Naive thymus-derived CD4-positive, alpha-beta T cell (primary cell): ENCODE measurements at regions not wholly inside any gene's neighbourhood (a gene's known extent, or its start where the extent isn't known, plus 50 kb on each side); places are given as distances from the start of the nearest gene placed in this dataset.
"Not testable (repeated sequence)": the region's sequence is repeated elsewhere in the genome, so short reads cannot be mapped to it uniquely, and the experiment has no call there.

ENCODE experiments used
- ATAC-seq: fragments of 150-1000 bp; cut with Tn5 transposase; 2 replicates; pipeline ENCODE4 v1.10.0; 2021; ENCODE audit warnings: mild to moderate bottlenecking, moderate library complexity
- CTCF ChIA-PET: fragments of 350-600 bp; sonication (Branson Sonifier 250); formaldehyde crosslinking; loops from one replicate; lab custom pipeline; 2021; ENCODE audit warnings: antibody characterized with exemption; lab: Charles Lee
- POLR2A ChIA-PET: fragments of 350-600 bp; sonication (Branson Sonifier 250); formaldehyde crosslinking; loops from one replicate; lab custom pipeline; 2021; ENCODE audit warnings: antibody characterized with exemption, inconsistent platforms; lab: Charles Lee
- DNase-seq, 9 donors: peaks; one replicate each; pipeline versions ENCODE4 v3.0.0 to v3.0.0-alpha.2; 2020 to 2022; ENCODE audit warnings: mixed read lengths in 1 of 9
- H3K27ac ChIP-seq: one replicate; pipeline ENCODE4 v1.7.0; 2013; ENCODE audit warnings: mild to moderate bottlenecking, low read depth, low read length, moderate library complexity
- H3K27me3 ChIP-seq, 2 donors: one replicate each; pipeline ENCODE4 v1.7.0; 2013; ENCODE audit warnings: low read length in 2 of 2, mild to moderate bottlenecking in 2 of 2, moderate library complexity in 2 of 2; ENCODE audit not compliant: control insufficient read depth in 2 of 2, insufficient read depth in 2 of 2
- H3K36me3 ChIP-seq, 3 experiments: 1 replicate in 2 of 3; 2 replicates in 1 of 3; pipeline ENCODE4 v1.7.0; 2013; ENCODE audit warnings: low read length in 3 of 3, mild to moderate bottlenecking in 3 of 3, moderate library complexity in 1 of 3; ENCODE audit not compliant: insufficient read depth in 3 of 3, control insufficient read depth in 2 of 3
- H3K4me1 ChIP-seq, 2 donors: one replicate each; pipeline ENCODE4 v1.7.0; 2013; ENCODE audit warnings: low read length in 2 of 2, mild to moderate bottlenecking in 2 of 2, moderate library complexity in 1 of 2; ENCODE audit not compliant: control insufficient read depth in 2 of 2, insufficient read depth in 2 of 2
- H3K4me3 ChIP-seq: 2 replicates; pipeline ENCODE4 v1.7.0; 2013; ENCODE audit warnings: mild to moderate bottlenecking, low read length
- H3K9me3 ChIP-seq, 3 experiments: 1 replicate in 2 of 3; 2 replicates in 1 of 3; pipeline ENCODE4 v1.7.0; 2013; ENCODE audit warnings: low read length in 3 of 3; ENCODE audit not compliant: control insufficient read depth in 2 of 3
- H3K27ac Mint-ChIP-seq, 9 donors: one replicate each; pipeline ENCODE4 v1.8.0; 2020 to 2022; ENCODE audit warnings: mixed read lengths in 9 of 9, mild to moderate bottlenecking in 8 of 9, moderate library complexity in 5 of 9, inconsistent platforms in 2 of 9
- H3K27me3 Mint-ChIP-seq, 5 donors: one replicate each; pipeline ENCODE4 v1.8.0; 2021 to 2022; ENCODE audit warnings: mixed read lengths in 5 of 5, mild to moderate bottlenecking in 1 of 5
- H3K36me3 Mint-ChIP-seq, 5 donors: one replicate each; pipeline ENCODE4 v1.8.0; 2020 to 2022; ENCODE audit warnings: mixed read lengths in 5 of 5, mild to moderate bottlenecking in 3 of 5, inconsistent platforms in 1 of 5
- H3K4me1 Mint-ChIP-seq, 7 donors: one replicate each; pipeline ENCODE4 v1.8.0; 2020 to 2022; ENCODE audit warnings: mixed read lengths in 7 of 7, mild to moderate bottlenecking in 3 of 7, inconsistent platforms in 1 of 7
- H3K4me3 Mint-ChIP-seq, 10 donors: one replicate each; pipeline ENCODE4 v1.8.0; 2020 to 2022; ENCODE audit warnings: mild to moderate bottlenecking in 10 of 10, mixed read lengths in 10 of 10, moderate library complexity in 6 of 10, inconsistent platforms in 2 of 10
- H3K9me3 Mint-ChIP-seq, 11 donors: one replicate each; pipeline ENCODE4 v1.8.0; 2020 to 2022; ENCODE audit warnings: mixed read lengths in 11 of 11, mild to moderate bottlenecking in 4 of 11, inconsistent platforms in 1 of 11, moderate library complexity in 1 of 11
- intact Hi-C, 2 donors: fragments of 100-400 bp; cut with micrococcal nuclease; formaldehyde crosslinking; loops; one replicate each; pipeline ENCODE4 v1.15.1; 2023

DNA sequence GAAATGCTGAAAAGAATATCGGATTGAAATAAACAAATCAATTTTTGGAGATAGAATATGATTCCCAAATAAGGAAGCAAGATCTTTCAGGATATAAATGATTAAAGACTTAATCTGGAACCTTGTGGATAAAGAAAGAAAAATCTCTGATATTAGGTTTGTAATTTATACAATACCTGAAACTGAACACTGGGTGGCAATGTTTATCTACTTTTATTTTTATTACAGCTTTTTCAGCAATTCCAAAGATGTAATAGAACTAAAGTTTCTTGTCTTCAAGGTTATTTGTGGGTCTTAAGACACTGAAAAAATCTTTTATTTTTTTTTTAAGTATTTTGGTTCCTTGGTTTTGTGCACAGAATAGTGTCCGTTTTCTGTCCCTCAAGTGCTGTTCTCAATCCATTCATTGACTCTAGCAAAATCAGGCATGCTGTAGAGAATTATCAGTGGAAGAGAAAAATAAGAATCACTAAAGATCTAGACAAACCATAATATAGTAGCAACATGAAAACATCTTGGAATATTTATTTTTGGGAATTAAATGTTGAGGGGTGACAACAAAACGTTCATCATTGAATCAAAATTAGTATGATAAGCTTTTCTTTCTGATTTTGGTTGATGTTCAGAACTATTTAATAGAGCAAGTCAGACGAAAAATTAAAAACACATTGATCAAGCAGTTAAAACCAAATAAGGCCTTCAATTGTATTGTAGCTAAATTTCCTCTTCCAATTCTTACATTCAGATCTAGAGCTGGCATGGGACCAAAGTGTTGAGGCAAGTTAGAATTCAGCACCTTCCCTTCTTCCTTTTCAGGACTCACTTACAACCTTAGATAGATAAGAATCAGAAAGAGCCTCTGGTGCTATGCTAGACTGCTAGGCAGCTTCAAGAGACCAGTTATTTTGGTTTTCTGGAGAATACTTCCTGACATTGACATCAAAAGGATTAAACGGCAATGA is 704.4 kb upstream of the PCDH20 start:
- POLR2A ChIA-PET = no interaction called here
- CTCF ChIA-PET = no interaction called here
- intact Hi-C loops = no loop called here

GRCh38 chr13:62115831-62116230 is 700.2 kb upstream of the PCDH20 start:
- no peaks in the 10 kb centered on the region for H3K27me3 ChIP-seq
- H3K4me1 Mint-ChIP-seq = no peaks in the 10 kb centered on the region
- no peak overlapping the region for H3K4me3 ChIP-seq
- H3K36me3 Mint-ChIP-seq = no peaks in the 10 kb centered on the region
- no peaks in the 10 kb centered on the region for H3K9me3 ChIP-seq
- CTCF ChIA-PET = interaction anchor here (1.2 kb wide), 1 partner anchor 10 kb away, joined by 3 read pairs; no protein-coding TSS in a partner anchor
- no peak for ATAC-seq
- intact Hi-C loops = no loop called here
- no peak for DNase-seq
- H3K4me3 Mint-ChIP-seq = no peak overlapping the region
- no peak overlapping the region for H3K27ac Mint-ChIP-seq
- H3K9me3 Mint-ChIP-seq = peaks cover 0 to 6% (median 0%) of the 10 kb centered on the region in 11 donors
- POLR2A ChIA-PET = no interaction called here
- H3K4me1 ChIP-seq = no peaks in the 10 kb centered on the region
- H3K27me3 Mint-ChIP-seq = no peaks in the 10 kb centered on the region
- no peak overlapping the region for H3K27ac ChIP-seq
- H3K36me3 ChIP-seq = no peaks in the 10 kb centered on the region

More for the DNA sequence above, 704.4 kb upstream of the PCDH20 start:
- Histone ChIP-seq H3K36me3 (no peaks in the 10 kb centered on the region), H3K4me1 (no peaks in the 10 kb centered on the region), H3K4me3 (no peak overlapping the region), H3K9me3 (no peaks in the 10 kb centered on the region), H3K27me3 (no peaks in the 10 kb centered on the region), H3K27ac (no peak overlapping the region)
- no peak overlapping the region for H3K4me3 Mint-ChIP-seq
- H3K9me3 Mint-ChIP-seq = peaks cover 0 to 5% (median 0%) of the 10 kb centered on the region in 11 donors
- no peak overlapping the region for H3K27ac Mint-ChIP-seq
- no peak for ATAC-seq
- H3K36me3 Mint-ChIP-seq = no peaks in the 10 kb centered on the region
- H3K27me3 Mint-ChIP-seq = no peaks in the 10 kb centered on the region
- no peaks in the 10 kb centered on the region for H3K4me1 Mint-ChIP-seq
- no peak for DNase-seq

- Histone ChIP-seq H3K36me3 (no peaks in the 10 kb centered on the region), H3K4me3 (no peak overlapping the region), H3K27ac (no peak overlapping the region), H3K9me3 (no peaks in the 10 kb centered on the region), H3K27me3 (no peaks in the 10 kb centered on the region), H3K4me1 (no peaks in the 10 kb centered on the region)
- ChIA-PET POLR2A (no interaction called here), CTCF (no interaction called here)
- no peak overlapping the region for H3K4me3 Mint-ChIP-seq
- ATAC-seq = no peak
- no peaks in the 10 kb centered on the region for H3K4me1 Mint-ChIP-seq
- H3K27me3 Mint-ChIP-seq = no peaks in the 10 kb centered on the region
- no peak overlapping the region for H3K27ac Mint-ChIP-seq
- intact Hi-C loops = no loop called here
- DNase-seq = no peak
- peaks cover 0 to 8% (median 1%) of the 10 kb centered on the region in 11 donors for H3K9me3 Mint-ChIP-seq
- no peaks in the 10 kb centered on the region for H3K36me3 Mint-ChIP-seq
These were observed 697.5 kb upstream of the PCDH20 start for GRCh38 chr13:62113179-62113578.

- H3K4me1 Mint-ChIP-seq = no peaks in the 10 kb centered on the region
- H3K9me3 Mint-ChIP-seq = peaks cover 0 to 6% (median 0%) of the 10 kb centered on the region in 11 donors
These were observed 694.4 kb upstream of the PCDH20 start for GRCh38 chr13:62110079-62110478.

DNA sequence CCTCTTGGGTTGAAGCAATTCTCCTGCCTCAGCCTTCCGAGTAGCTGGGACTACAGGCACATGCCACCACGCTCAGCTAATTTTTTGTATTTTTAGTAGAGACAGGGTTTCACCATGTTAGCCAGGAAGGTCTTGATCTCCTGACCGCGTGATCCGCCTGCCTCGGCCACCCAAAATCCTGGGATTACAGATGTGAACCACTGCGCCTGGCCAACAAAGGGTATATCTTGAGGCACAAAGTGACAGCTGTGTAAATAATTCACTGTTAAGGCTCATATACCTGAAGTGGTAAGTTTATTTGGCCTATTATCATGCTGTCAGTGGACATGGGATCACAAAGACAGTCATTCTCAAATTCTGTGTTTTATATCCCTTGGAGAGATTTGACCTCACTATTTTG is 688.5 kb upstream of the PCDH20 start:
- intact Hi-C loops = loop anchor here in 1 of 2 donors (5.0 kb wide), 1 partner anchor 168 kb away; no protein-coding TSS in a partner anchor
- CTCF ChIA-PET = interaction anchor here (0.7 kb wide), 1 partner anchor 409 kb away, joined by 5 read pairs; no protein-coding TSS in a partner anchor
- not testable (repeated sequence) for ATAC-seq

More at GRCh38 chr13:62110079-62110478, 694.4 kb upstream of the PCDH20 start:
- ChIA-PET CTCF (no interaction called here), POLR2A (no interaction called here)
- no peaks in the 10 kb centered on the region for H3K9me3 ChIP-seq
- H3K4me1 ChIP-seq = no peaks in the 10 kb centered on the region
- no peaks in the 10 kb centered on the region for H3K36me3 Mint-ChIP-seq
- H3K27ac Mint-ChIP-seq = no peak overlapping the region
- H3K27ac ChIP-seq = no peak overlapping the region
- H3K27me3 ChIP-seq = no peaks in the 10 kb centered on the region
- no peaks in the 10 kb centered on the region for H3K36me3 ChIP-seq
- no peak for DNase-seq
- no peak overlapping the region for H3K4me3 Mint-ChIP-seq
- ATAC-seq = no peak
- intact Hi-C loops = no loop called here
- no peaks in the 10 kb centered on the region for H3K27me3 Mint-ChIP-seq
- H3K4me3 ChIP-seq = no peak overlapping the region

GRCh38 chr13:62096652-62097051 is 681.0 kb upstream of the PCDH20 start:
- H3K4me3 Mint-ChIP-seq = no peak overlapping the region
- H3K9me3 ChIP-seq = no peaks in the 10 kb centered on the region
- peaks cover 0 to 20% (median 3%) of the 10 kb centered on the region in 11 donors for H3K9me3 Mint-ChIP-seq
- H3K36me3 Mint-ChIP-seq = no peaks in the 10 kb centered on the region
- H3K4me1 ChIP-seq = no peaks in the 10 kb centered on the region
- H3K4me3 ChIP-seq = no peak overlapping the region
- no peaks in the 10 kb centered on the region for H3K36me3 ChIP-seq
- intact Hi-C loops = no loop called here
- ChIA-PET POLR2A (no interaction called here), CTCF (no interaction called here)
- no peak for ATAC-seq
- DNase-seq = no peak
- no peaks in the 10 kb centered on the region for H3K27me3 Mint-ChIP-seq
- H3K4me1 Mint-ChIP-seq = no peaks in the 10 kb centered on the region
- H3K27ac ChIP-seq = no peak overlapping the region
- H3K27ac Mint-ChIP-seq = no peak overlapping the region
- no peaks in the 10 kb centered on the region for H3K27me3 ChIP-seq

More for the DNA sequence above, 688.5 kb upstream of the PCDH20 start:
- H3K4me1 Mint-ChIP-seq, H3K36me3 ChIP-seq, H3K27ac ChIP-seq, H3K4me3 Mint-ChIP-seq, H3K27me3 ChIP-seq, H3K4me1 ChIP-seq, H3K27ac Mint-ChIP-seq, H3K9me3 ChIP-seq, H3K27me3 Mint-ChIP-seq, POLR2A ChIA-PET, H3K36me3 Mint-ChIP-seq, H3K4me3 ChIP-seq, DNase-seq: not testable (repeated sequence)
- peaks cover 0 to 11% (median 4%) of the 10 kb centered on the region in 11 donors for H3K9me3 Mint-ChIP-seq
